RWPE2 (cell line): ENCODE measurements at regions not wholly inside any gene's neighbourhood (a gene's known extent, or its start where the extent isn't known, plus 50 kb on each side); places are given as distances from the start of the nearest gene placed in this dataset.

Experiments used
- ATAC-seq: fragments of 200-7000 bp; cut with Tn5 transposase; 3 replicates; pipeline ENCODE4 v1.9.1; 2021; ENCODE audit warnings: low read depth
- DNase-seq: peaks from one replicate; pipeline ENCODE4 v3.0.0-alpha.2; 2020; ENCODE audit warnings: low spot score
- H3K27ac ChIP-seq: fragments of 450-650 bp; 2 replicates; pipeline ENCODE4 v1.5.1; 2017; ENCODE audit warnings: mild to moderate bottlenecking; ENCODE audit not compliant: poor library complexity, severe bottlenecking
- H3K27me3 ChIP-seq: fragments of 250-450 bp; sonication (Bioruptor Pico); 2 replicates; pipeline ENCODE4 v1.5.1; 2021; ENCODE audit warnings: mild to moderate bottlenecking, moderate library complexity; ENCODE audit not compliant: insufficient read depth, poor library complexity, severe bottlenecking
- H3K36me3 ChIP-seq: fragments of 250-450 bp; sonication (Bioruptor Pico); 2 replicates; pipeline ENCODE4 v1.5.1; 2020; ENCODE audit warnings: low read depth, mild to moderate bottlenecking, moderate library complexity
- H3K4me1 ChIP-seq: fragments of 250-450 bp; sonication (Bioruptor Pico); 2 replicates; pipeline ENCODE4 v1.5.1; 2021; ENCODE audit warnings: mild to moderate bottlenecking, moderate library complexity; ENCODE audit not compliant: insufficient read depth, poor library complexity, severe bottlenecking
- H3K4me3 ChIP-seq: fragments of 250-450 bp; sonication (Bioruptor Pico); 2 replicates; pipeline ENCODE4 v1.5.1; 2021; ENCODE audit warnings: mild to moderate bottlenecking, moderate library complexity; ENCODE audit not compliant: severe bottlenecking
- H3K9me3 ChIP-seq: fragments of 250-450 bp; sonication (Bioruptor Pico); 2 replicates; pipeline ENCODE4 v1.5.1; 2021; ENCODE audit warnings: mild to moderate bottlenecking, moderate library complexity; ENCODE audit not compliant: severe bottlenecking
- CTCF ChIP-seq: fragments of 450-650 bp; IDR thresholded peaks from one replicate; pipeline ENCODE4 v1.5.1; 2017; ENCODE audit warnings: mild to moderate bottlenecking, moderate library complexity; ENCODE audit not compliant: poor library complexity, severe bottlenecking

DNA sequence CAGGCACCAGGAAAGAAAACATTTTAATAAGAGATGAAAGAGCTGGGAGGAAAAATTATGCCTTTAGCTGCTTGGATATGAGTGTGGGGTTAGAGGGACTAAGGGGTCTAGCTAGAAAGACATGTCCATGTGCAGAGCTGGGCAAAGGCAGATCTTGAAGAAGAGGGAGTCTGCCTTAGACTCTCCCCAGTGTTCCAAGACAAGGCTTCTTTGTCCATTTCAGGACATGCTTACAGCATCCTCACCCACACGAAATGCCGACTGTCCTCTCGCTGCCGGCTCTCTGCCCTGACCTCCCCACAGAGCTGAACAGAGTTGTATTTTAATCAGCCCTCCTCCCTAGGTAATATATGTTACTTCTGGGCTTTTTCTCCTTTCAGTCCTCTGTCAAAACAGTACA lies 100.7 kb upstream of the ATP1B1 start:
- no peaks in the 10 kb centered on the region for H3K9me3 ChIP-seq
- no peaks in the 10 kb centered on the region for H3K36me3 ChIP-seq
- no peak overlapping the region for H3K4me3 ChIP-seq
- H3K27me3 ChIP-seq, result no peaks in the 10 kb centered on the region
- TF ChIP-seq CTCF, result no peak
- no peak for ATAC-seq
- no peaks in the 10 kb centered on the region for H3K4me1 ChIP-seq
- H3K27ac ChIP-seq, result no peak overlapping the region
- no peak for DNase-seq

DNA sequence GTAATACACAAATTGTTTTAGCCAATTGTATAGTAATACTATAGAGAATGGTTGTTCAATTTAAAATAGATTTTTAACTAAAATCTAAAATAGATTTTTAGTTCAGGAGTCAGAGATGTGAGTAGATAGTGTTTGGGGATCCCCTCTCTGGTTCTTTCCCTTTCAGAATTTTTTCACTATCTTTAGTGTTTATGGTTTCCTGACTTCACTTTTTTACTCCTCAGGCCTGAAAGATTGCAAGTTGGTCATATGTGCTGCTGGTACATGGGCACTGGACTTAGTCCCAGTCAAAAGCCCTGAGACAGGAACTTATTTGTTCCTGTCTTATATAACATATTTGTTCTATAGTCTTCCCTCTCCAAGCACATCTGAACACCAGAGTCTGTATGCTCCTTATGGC lies 96.8 kb upstream of the ATP1B1 start:
- H3K27me3 ChIP-seq, result no peaks in the 10 kb centered on the region
- H3K36me3 ChIP-seq, result no peaks in the 10 kb centered on the region
- no peaks in the 10 kb centered on the region for H3K9me3 ChIP-seq
- ATAC-seq, result no peak
- H3K4me1 ChIP-seq, result no peaks in the 10 kb centered on the region
- TF ChIP-seq CTCF, result no peak
- no peak overlapping the region for H3K27ac ChIP-seq
- no peak for DNase-seq
- H3K4me3 ChIP-seq, result no peak overlapping the region

GRCh38 chr1:169012416-169012815 lies 94.1 kb upstream of the ATP1B1 start:
- H3K27ac ChIP-seq, result no peak overlapping the region
- H3K4me3 ChIP-seq, result no peak overlapping the region
- no peaks in the 10 kb centered on the region for H3K36me3 ChIP-seq
- H3K4me1 ChIP-seq, result no peaks in the 10 kb centered on the region
- DNase-seq (no peak), ATAC-seq (no peak)
- H3K9me3 ChIP-seq, result no peaks in the 10 kb centered on the region
- H3K27me3 ChIP-seq, result no peaks in the 10 kb centered on the region
- no peak for TF ChIP-seq CTCF

DNA sequence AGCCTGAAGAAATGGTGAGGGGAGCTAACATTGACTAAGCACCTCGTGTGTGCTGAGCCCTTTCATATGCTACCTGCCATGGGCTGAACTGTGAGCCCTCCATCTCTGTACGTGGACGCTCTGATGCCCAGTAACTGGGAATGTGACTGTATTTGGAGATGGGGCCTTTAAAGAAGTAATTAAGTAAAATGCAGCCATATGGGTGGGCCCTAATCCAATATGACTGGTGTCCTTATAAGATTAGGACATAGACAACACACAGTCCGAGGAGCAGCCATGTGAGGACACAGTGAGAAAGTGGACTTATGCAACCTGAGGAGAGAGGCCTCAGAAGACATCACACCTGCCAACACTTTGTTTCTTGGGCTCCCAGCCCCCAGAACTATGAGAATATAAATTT lies 92.7 kb upstream of the ATP1B1 start:
- no peaks in the 10 kb centered on the region for H3K36me3 ChIP-seq
- H3K9me3 ChIP-seq, result no peaks in the 10 kb centered on the region
- no peak for TF ChIP-seq CTCF
- no peaks in the 10 kb centered on the region for H3K4me1 ChIP-seq
- no peak for DNase-seq
- H3K27me3 ChIP-seq, result no peaks in the 10 kb centered on the region
- no peak overlapping the region for H3K4me3 ChIP-seq
- H3K27ac ChIP-seq, result no peak overlapping the region
- no peak for ATAC-seq

GRCh38 chr1:169015464-169015863 lies 91.0 kb upstream of the ATP1B1 start:
- H3K4me3 ChIP-seq, result no peak overlapping the region
- no peak overlapping the region for H3K27ac ChIP-seq
- no peaks in the 10 kb centered on the region for H3K36me3 ChIP-seq
- H3K9me3 ChIP-seq, result no peaks in the 10 kb centered on the region
- no peaks in the 10 kb centered on the region for H3K4me1 ChIP-seq
- no peak for TF ChIP-seq CTCF
- ATAC-seq (no peak), DNase-seq (no peak)
- no peaks in the 10 kb centered on the region for H3K27me3 ChIP-seq
